HG02885 (cell line): ENCODE measurements at regions not wholly inside any gene's neighbourhood (a gene's known extent, or its start where the extent isn't known, plus 50 kb on each side); places are given as distances from the start of the nearest gene placed in this dataset.

Source experiments
- ATAC-seq: cut with Tn5 transposase; IDR thresholded peaks from one replicate; pipeline ENCODE4 v1.9.1; 2021; ENCODE audit warnings: mild to moderate bottlenecking; ENCODE audit not compliant: unreplicated experiment, poor library complexity

GRCh38 chr1:83113652-83114051 is 885.3 kb downstream of the TTLL7 start:
- ATAC-seq: no peak

- no peak for ATAC-seq
Observed at GRCh38 chr1:83112248-83112885, 886.6 kb downstream of the TTLL7 start.

GRCh38 chr1:83110156-83110555 is 888.8 kb downstream of the TTLL7 start:
- ATAC-seq: no peak

GRCh38 chr1:83109692-83110091 is 889.2 kb downstream of the TTLL7 start:
- no peak for ATAC-seq

- ATAC-seq: no peak
Observed at GRCh38 chr1:83104558-83104957, 894.4 kb downstream of the TTLL7 start.

GRCh38 chr1:83103341-83103740 is 895.6 kb downstream of the TTLL7 start:
- ATAC-seq: no peak

GRCh38 chr1:83102630-83103071 is 896.3 kb downstream of the TTLL7 start:
- no peak for ATAC-seq

GRCh38 chr1:83101406-83101805 is 897.5 kb downstream of the TTLL7 start:
- no peak for ATAC-seq

- no peak for ATAC-seq
Observed at GRCh38 chr1:83100133-83100532, 898.8 kb downstream of the TTLL7 start.

GRCh38 chr1:83098791-83099190 is 900.1 kb downstream of the TTLL7 start:
- no peak for ATAC-seq

- no peak for ATAC-seq
Observed at GRCh38 chr1:83098131-83098530, 900.8 kb downstream of the TTLL7 start.

GRCh38 chr1:83097715-83098114 is 901.2 kb downstream of the TTLL7 start:
- no peak for ATAC-seq

- no peak for ATAC-seq
Observed at GRCh38 chr1:83095570-83095969, 903.4 kb downstream of the TTLL7 start.

GRCh38 chr1:83090195-83090594 is 908.7 kb downstream of the TTLL7 start:
- no peak for ATAC-seq

GRCh38 chr1:83087851-83088250 is 911.1 kb downstream of the TTLL7 start:
- no peak for ATAC-seq

- no peak for ATAC-seq
Observed at GRCh38 chr1:83086986-83087512, 911.9 kb downstream of the TTLL7 start.

- no peak for ATAC-seq
Observed at GRCh38 chr1:83086346-83086745, 912.6 kb downstream of the TTLL7 start.

GRCh38 chr1:83083589-83084224 is 915.2 kb downstream of the TTLL7 start:
- no peak for ATAC-seq

GRCh38 chr1:83077411-83077810 is 921.5 kb downstream of the TTLL7 start:
- ATAC-seq: no peak

- no peak for ATAC-seq
Observed at GRCh38 chr1:83075107-83075506, 923.8 kb downstream of the TTLL7 start.

GRCh38 chr1:83067954-83068353 is 931.0 kb downstream of the TTLL7 start:
- ATAC-seq: no peak
